T-helper 2 cell treated with Interferon-gamma antibody and Interleukin-4, amounts not matched to agents 100 ng/mL and 5 ng/mL, for 36 hours (primary cell): ENCODE measurements at regions not wholly inside any gene's neighbourhood (a gene's known extent, or its start where the extent isn't known, plus 50 kb on each side); places are given as distances from the start of the nearest gene placed in this dataset.

ENCODE experiments used
- intact Hi-C: fragments of 100-400 bp; cut with micrococcal nuclease; formaldehyde crosslinking; loops from one replicate; pipeline ENCODE4 v1.15.1; 2023

DNA sequence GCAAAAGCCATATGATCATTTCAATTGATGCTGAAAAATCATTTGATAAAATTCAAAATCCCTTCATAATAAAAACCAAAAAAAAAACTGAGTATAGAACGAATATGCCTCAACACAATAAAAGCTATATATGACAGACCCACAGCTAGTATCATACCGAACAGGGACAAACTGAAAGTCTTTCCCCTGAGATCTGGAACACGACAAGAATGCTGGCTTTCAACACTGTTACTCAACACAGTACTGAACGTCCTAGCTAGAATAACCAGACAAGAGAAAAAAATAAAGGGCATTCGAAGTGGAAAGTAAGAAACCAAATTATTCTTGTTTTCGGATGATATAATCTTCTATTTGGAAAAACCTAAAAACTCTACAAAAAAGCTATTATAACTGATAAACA, 559.9 kb downstream of the EPM2A start:
- intact Hi-C loops = no loop called here

DNA sequence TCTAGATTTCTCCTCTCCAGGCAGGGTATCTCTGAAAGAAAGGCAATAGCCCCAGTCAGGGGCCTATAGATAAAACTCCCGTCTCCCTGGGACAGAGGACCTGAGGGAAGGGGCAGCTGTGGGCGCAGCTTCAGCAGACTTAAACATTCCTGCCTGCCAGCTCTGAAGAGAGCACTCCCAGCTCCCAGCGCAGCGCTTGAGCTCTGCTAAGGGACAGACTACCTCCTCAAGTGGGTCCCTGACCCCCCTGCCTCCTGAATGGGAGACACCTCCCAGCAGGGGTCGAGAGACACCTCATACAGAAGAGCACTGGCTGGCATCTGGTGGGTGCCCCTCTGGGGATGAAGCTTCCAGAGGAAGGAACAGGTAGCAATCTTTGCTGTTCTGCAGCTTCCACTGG, 556.9 kb downstream of the EPM2A start:
- intact Hi-C loops = no loop called here

DNA sequence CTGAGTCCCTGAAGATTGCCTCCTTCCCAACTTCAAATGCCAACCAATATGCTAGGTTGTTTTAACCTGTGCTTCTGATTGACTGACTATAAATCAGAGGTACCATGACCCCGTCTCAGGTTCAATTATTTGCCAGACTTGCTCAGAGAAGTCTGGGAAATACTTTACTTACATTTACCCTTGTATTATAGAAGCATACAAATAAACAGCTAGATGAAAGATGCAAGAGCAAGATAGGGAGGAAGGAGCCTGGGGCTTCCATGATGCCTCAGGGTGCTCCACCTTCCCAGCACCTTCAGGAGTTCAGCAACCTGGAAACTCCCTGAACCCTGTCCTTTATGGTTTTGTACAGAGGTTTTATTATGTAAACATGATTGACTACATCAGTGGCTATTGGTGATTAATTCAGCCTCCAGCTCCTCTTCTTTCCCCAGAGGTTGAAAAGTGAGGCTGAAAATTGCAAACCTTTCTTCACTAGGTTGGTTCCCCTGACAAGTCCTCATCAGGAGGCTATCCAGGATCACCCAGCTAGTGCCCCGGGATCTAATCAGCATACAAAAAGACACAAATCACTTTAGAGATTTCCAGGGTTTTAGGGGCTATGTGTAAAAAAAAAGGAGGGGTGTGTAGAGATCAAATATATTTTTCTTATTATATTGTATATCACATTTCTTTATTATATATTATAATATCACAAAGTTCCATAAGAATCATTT, 547.7 kb downstream of the EPM2A start:
- intact Hi-C loops = no loop called here

DNA sequence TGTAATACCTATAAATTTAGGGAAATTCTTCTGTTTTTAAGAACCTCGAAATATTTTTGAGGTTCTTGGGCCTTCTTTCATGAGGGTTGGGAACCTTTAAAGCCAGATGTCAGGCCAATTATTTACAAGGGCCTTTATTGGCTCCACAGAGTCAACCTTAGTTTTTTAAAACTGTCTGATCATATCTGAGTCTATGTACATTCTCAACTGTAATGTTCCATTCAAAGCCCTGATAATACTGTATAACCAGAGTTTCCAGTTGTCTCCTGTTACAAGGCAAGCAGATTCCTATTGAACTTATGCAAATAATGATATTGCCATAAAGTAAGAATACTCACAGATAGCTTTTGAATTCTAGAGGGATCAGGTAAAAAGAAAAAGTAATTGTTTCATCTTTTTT, 545.5 kb downstream of the EPM2A start:
- intact Hi-C loops = no loop called here

DNA sequence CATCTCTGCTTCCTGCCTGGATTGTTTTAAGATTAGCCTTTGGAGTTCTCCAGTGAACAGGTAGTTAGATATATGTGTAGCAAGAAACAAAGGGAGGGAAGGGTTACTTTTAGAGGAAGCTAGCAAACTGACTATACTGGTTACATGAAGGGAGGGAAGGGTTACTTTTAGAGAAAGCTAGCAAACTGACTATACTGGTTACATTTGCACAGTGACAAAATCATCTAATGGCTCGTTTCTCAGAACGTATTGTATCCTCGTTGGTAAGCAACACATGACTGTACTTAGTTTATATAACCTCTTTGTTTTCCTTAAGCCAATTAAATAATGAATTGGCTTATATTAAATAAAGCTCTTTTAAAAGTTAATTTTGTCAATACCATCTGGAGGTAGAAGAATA, 540.9 kb downstream of the EPM2A start:
- intact Hi-C loops = no loop called here

DNA sequence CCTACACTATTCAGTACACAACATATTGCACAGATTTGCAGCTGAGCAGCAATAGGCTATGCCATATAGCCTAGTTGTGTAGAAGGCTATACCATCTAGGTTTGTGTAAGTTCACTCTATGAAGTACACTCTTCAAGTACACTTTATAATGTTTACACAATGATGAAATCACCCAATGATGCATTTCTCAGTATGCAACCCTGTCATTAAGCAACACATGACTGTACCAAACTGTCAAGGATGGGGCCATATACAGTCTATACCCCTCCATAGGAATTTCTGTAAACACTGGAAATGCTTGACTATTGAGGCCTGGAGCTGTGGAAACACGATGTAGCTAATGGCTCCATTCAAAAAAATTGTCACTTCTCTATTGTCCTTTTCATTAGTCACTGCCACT, 535.4 kb downstream of the EPM2A start:
- intact Hi-C loops = no loop called here

DNA sequence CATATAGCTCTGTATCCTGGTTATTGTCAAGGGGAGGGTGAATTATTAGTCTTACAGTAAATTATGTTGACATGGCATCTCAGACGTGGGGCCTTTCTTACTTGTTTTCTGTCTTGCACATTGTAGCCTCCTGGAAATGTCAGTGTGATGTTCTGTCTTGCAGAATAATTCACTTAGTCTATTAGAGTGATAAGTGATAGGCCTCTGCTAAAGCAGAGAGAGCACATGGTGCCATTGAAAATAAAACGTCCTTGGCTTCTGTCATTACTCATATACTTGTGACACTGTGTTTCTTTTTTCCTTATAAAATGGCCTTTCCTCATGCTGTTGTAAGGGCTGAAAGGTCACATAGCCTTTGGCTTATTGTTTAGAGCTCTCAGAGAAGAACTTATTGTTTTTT, 531.0 kb downstream of the EPM2A start:
- intact Hi-C loops = no loop called here

DNA sequence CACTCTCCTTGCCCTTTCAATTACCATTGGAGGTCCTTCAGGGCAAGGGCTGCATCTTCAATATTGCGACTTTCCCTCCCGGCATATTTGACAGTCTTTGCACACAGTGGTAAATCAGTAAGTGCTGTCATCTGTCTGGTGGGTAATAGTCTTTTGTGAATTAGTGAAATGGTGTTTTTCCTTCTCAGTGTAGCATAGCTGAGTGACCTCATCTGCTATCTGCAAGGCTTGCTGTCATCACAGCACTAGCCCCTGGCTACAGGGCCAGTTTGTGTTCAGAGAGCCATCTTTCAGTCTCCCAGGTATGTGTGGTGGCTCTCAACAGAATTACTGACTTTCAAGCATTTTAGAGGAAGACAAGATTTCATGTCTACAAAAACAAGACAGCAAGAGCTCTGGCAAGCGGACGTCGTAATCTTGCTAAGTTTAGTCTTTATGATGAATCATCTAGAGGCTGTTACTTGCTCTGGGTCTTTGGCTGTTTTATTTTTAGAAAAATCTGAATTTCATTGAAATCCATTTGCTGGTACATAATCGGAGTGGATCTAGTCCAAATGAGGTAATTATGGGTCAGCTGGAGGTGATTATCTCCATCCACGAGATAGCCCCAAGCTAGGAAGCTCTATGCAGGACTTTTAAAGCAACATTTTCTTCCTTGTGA, 528.9 kb downstream of the EPM2A start:
- intact Hi-C loops = no loop called here

DNA sequence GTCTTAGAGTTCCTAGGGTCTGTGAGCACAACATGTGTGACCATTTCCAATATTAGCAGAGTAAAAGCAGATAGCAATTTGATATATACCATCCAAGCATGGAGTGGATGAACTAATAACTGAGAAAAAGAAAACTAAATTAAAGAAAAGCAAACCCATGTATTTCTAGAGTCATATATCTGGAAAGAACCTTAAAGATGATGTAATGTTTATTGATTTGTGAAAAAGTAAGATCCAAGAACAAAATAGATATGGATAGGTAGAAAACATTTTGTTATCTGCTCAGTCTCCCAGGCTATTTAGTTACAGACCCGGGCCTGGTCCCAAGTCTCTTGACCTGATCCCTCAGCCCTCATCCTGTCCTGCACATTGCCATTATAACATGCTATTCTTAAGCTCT, 526.8 kb downstream of the EPM2A start:
- intact Hi-C loops = no loop called here

DNA sequence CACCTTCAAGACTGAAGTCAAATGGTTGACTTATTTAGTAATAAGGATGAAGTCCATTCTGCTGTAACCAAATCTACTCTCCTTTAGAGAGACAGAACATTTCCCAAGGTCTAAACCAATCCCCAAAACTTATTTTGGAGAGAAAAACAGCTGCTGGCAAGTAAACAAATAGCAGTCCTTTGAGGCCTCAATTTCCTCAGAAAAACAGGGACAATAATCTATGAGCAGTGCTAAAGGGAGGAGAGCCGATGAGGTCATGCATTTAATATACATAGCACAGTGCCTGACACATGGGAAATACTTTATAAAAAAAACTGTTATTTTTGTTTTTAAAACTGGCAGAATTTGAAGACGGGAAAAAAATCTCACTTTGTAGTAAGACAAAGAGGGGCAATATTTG, 526.0 kb downstream of the EPM2A start:
- intact Hi-C loops = no loop called here

DNA sequence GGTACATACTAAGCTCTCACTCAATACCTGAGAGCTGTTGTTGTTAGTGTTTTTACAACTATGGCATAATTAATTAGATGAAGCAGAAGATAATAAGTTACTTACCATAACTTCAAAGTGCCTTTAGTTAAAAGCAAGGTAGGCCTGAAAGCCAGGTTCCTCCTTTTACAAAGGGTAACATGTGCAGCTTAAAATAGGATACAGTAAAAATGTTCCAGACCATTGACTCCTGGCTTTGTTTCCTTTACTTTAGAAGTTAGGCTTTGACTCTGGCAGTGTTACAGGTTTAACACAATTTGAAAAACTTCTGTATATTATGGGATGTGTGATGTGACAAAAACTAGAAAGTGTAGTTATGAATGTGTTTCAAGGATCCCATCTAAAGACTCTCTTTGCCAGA, 522.5 kb downstream of the EPM2A start:
- intact Hi-C loops = no loop called here

DNA sequence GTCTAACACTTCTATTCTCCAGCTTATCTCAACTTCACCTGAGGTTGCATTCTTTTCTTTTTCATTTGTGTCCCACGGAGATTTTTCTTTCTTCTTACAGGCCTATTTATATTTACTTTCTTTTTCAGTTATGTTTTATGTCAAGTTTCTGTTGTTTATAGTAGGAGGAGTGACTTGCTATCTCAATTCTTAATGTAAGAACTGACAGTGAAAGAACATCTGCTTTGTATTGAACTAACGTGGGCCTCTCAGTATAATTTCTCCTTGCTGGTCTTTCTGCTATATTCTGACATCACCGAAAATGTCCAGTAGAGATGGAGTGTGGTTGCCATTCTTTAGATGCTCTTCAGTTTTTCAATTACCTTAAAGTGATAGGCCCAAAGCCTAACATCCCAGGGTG, 521.7 kb downstream of the EPM2A start:
- intact Hi-C loops = no loop called here

DNA sequence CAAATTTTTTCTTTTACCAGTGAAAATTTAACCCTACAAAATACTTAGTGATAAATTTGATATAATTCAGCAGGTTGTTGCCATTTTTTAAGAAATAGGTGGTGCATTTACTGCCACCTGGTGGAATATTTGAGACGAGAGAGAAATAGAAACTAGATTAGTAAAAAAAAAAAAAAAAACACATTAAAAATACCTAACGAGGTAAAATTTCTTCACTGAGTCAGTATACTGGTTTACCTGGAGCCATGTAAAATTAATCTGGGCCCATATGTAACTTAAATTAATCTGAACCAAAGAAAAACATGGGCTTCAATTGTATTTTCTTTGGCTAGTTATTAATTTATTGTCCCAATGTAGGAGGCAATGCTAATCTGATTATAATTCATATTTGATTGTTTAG, 520.8 kb downstream of the EPM2A start:
- intact Hi-C loops = no loop called here

DNA sequence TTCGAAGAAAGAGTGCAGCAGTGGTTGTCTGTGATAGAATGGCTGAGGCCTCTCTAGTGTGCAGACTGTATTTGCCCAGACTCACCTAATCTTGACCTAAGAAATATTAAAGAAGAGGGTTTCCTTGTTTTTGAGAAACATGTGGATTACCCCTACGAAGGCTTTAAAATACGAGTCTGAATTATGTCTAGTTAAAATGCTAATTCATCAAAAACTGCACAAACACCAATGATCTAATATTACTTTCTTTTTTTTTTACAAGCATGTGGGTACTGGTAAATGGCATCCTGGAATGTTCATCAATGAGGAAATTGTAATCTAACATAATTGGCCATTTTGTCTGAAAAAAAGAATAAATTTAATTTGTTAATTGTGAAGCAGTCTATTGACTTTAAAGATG, 510.9 kb downstream of the EPM2A start:
- intact Hi-C loops = no loop called here

DNA sequence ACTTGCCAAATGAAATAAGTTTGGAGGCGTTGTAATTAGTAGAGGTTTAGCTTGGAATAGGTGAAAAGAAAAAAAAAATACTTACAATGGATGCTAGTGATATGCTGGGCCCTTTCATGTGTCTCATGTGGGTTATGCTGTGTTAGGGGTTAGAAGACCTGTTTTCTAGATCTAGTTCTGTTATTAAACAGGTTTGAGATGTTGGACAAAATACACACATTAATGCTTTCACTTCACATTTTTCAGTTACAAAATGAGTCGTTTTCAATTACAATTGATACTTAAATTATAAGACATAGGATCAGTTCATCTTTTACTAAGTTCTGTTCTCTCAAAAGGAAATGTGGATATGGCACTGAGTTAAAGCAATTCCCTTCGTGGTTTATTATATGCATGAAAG, 509.8 kb downstream of the EPM2A start:
- intact Hi-C loops = no loop called here

DNA sequence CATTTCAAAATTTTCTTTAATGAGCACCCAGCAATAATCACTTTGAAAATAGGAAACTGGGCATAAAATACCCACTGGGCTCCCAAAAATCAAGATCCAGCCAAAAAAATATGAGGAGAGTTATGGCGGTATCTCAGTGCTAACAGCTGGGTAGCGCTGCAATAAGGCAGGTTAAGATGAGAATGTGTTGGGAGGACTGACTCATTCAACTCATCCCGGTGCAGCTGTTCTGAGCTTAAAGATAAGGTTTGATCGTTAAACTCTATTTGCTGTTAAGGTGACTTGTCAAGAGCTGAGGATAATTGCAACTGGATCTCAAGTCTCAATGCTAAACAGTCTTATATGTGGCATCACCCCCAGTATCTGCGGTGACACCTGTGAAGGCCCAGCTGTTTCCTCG, 507.7 kb downstream of the EPM2A start:
- intact Hi-C loops = no loop called here

DNA sequence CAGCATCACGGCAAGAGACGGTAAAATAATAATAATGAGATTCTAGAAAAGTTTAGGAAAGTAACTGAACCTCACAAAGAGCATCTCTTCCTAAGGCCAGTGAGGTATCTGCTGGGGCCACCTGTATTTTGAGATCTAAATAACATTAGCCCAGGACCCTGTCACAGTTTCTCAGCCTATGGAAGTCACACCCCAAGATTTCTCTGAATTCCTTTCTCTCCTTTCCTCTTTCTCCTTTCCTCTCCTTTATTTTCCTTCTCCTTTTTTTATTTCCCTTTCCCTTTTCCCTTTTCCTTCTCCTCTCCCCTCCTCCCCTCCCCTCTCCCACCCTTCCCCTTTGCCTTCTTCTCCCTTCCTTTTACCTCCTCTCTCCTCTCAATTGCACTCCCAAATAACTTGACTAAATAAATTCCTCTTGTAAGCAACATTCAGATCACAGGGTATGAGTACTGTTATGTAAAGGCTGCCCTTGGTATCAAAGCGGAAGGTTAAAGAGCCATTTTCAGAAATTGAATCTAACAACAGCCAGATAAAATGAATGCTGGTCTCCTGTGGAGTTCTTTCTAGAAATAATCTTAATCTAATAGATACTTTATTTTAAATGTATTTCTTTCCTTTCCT, 506.2 kb downstream of the EPM2A start:
- intact Hi-C loops = no loop called here

DNA sequence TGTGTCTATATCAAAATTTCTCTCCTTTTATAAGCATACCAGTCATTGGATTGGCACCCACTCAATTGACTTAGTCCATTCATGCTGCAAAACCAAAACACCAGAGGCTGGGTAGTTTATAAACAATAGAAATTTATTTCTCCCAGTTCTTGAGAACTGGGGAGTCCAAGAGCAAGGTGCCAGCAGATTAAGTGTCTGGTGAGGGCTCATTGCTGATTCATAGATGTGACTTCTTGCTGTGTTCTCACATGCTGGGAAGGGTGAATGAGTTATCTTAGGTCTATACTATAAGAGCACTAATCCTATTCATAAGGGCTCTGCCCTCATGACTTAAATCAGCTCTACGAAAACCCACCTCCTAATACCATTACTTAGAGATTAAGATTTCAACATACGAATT, 501.4 kb downstream of the EPM2A start:
- intact Hi-C loops = no loop called here

DNA sequence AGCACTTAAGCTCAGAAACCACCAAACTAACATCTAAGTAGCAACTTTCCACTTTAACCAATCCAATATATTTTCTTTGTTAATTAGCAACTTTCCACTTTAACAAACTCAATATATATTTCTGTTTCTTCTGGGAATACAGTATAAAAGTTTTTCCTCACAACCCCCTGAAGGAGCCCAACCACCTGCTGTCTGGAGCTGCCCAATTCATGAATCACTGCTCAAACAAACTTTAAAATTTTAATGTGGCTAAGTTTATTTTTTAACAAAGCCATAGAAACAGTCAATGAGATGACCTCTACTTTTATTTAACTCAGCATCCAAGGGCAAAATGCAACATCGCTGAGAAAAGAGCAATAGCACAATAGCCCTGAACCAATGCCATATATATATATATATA, 500.1 kb downstream of the EPM2A start:
- intact Hi-C loops = no loop called here

DNA sequence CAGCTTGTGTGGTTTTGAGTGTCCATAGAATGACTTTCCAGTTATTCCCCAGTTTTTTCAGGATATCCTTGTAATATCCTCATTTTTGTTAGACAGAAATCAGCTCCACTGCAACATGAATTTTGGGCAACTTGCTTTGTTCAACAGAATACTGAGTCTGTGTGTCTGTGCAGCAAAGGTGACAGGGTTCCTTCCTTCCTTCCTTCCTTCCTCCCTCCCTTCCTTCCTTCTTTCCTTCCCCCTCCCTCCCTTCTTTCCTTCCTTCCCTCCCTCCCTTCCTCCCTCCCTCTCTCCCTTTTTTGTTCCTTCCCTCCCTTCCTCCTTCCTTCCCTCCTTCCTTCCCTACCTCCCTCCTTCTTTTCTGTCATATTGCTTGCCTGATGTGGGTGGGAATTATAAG, 496.5 kb downstream of the EPM2A start:
- intact Hi-C loops = no loop called here

DNA sequence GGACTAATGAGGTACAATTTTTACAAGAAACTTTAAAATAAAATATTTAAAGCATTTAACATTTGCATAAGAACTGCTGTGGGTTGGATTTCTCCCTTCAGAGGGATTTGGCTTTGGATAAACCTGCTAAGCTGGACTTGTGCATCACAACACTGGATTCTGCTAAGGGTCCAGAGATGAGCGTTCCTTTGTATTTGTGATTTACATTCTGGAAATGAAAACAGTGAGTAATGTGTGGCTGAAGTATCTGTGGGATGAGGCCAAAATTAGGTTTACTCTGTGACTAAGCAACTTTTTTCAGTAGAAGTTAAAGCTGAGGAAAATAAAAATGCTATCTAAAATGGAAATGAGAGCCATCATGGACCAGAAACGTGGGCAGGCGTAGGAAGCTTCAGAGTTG, 494.3 kb downstream of the EPM2A start:
- intact Hi-C loops = no loop called here

DNA sequence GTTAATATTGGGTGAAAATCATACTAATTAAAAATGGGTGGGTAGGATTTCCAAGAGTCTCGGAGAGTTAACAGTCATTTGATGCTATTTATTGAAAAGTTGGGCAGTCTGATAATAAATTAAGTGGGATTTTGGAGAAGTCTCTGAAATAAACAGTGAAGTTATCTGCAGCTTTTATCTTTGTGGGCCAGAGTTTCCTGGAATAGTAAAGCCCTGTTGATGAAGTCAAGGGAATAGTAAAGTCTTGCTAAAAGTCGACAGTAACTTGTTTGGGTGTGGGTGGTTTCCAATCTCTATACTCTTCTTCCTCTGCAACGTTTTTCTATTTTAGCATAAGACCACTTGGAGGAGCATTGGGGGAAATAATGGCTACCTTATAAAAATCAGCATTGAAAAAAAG, 493.6 kb downstream of the EPM2A start:
- intact Hi-C loops = no loop called here
